Mesothelial cell of epicardium (in vitro differentiated cells): ENCODE measurements at regions not wholly inside any gene's neighbourhood (a gene's known extent, or its start where the extent isn't known, plus 50 kb on each side); places are given as distances from the start of the nearest gene placed in this dataset.

ENCODE experiments used
- DNase-seq, 2 experiments: peaks; one replicate each; pipeline ENCODE4 v3.0.0; 2021; ENCODE audit warnings: low spot score in 2 of 2; ENCODE audit not compliant: unreplicated experiment in 2 of 2
- H3K27ac Mint-ChIP-seq: 2 replicates; pipeline ENCODE4 v1.8.0; 2021; ENCODE audit warnings: mixed read lengths
- H3K27me3 Mint-ChIP-seq: 2 replicates; pipeline ENCODE4 v1.8.0; 2021; ENCODE audit warnings: low read depth, mixed read lengths
- H3K36me3 Mint-ChIP-seq: 2 replicates; pipeline ENCODE4 v1.8.0; 2021; ENCODE audit warnings: mixed read lengths
- H3K4me1 Mint-ChIP-seq: 2 replicates; pipeline ENCODE4 v1.8.0; 2021; ENCODE audit warnings: mixed read lengths
- H3K4me3 Mint-ChIP-seq: 2 replicates; pipeline ENCODE4 v1.8.0; 2021; ENCODE audit warnings: mild to moderate bottlenecking, moderate library complexity, mixed read lengths
- H3K9me3 Mint-ChIP-seq: 2 replicates; pipeline ENCODE4 v1.8.0; 2021; ENCODE audit warnings: mixed read lengths
- TF ChIP-seq, protein P1 (sequence below): fragments of 200-600 bp; sonication (generic); IDR thresholded peaks from one replicate; pipeline ENCODE4 v1.5.0; 2021; ENCODE audit warnings: antibody characterized with exemption; ENCODE audit not compliant: unreplicated experiment

DNA sequence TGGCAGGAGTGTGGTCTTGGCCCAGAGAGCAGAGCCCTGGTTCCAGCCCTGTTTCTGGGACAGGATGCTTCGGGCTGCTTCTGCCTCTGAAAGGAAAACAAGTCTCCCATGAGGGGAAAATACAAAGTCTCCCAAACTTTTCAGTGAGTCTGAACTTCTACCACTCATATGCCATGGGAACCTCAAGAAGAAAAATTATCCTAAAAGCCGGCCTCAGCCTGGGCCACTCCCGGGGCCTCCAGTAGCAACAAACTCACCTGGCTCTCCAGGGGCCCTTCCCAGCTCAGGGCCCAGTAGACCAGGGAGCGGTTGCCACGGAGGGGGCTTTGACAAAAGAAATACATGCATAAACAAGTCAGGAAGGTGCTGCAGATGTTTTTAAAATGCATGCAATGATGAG lies 289.2 kb upstream of the HDAC4 start:
- H3K27me3 Mint-ChIP-seq, result peaks cover 16% of the 10 kb centered on the region
- no peaks in the 10 kb centered on the region for H3K36me3 Mint-ChIP-seq
- no peak overlapping the region for H3K27ac Mint-ChIP-seq
- peaks cover 1% of the 10 kb centered on the region for H3K4me1 Mint-ChIP-seq
- no peaks in the 10 kb centered on the region for H3K9me3 Mint-ChIP-seq
- DNase-seq, result no peak
- no peak overlapping the region for H3K4me3 Mint-ChIP-seq
- TF ChIP-seq, protein P1, sequence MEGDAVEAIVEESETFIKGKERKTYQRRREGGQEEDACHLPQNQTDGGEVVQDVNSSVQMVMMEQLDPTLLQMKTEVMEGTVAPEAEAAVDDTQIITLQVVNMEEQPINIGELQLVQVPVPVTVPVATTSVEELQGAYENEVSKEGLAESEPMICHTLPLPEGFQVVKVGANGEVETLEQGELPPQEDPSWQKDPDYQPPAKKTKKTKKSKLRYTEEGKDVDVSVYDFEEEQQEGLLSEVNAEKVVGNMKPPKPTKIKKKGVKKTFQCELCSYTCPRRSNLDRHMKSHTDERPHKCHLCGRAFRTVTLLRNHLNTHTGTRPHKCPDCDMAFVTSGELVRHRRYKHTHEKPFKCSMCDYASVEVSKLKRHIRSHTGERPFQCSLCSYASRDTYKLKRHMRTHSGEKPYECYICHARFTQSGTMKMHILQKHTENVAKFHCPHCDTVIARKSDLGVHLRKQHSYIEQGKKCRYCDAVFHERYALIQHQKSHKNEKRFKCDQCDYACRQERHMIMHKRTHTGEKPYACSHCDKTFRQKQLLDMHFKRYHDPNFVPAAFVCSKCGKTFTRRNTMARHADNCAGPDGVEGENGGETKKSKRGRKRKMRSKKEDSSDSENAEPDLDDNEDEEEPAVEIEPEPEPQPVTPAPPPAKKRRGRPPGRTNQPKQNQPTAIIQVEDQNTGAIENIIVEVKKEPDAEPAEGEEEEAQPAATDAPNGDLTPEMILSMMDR, result no peak

DNA sequence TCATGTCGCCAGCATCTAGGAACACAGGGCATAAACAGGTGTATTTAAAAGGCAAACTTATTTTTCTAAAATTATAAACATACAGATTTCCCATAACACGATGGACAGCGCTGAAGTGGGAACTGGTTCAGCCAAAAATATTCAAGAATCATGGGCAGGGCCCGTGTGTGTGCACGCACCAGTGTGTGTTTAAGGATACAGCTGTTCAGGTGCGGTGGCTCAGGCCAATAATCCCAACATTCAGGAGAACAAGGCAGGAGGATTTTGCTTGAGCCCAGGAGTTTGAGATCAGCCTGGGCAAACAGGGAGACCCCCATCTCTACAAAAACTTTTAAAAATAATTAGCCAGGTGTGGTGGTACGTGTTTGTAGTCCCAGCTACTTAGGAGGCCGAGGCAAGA lies 288.6 kb upstream of the HDAC4 start:
- H3K36me3 Mint-ChIP-seq, result no peaks in the 10 kb centered on the region
- no peak overlapping the region for H3K27ac Mint-ChIP-seq
- DNase-seq, result no peak
- H3K9me3 Mint-ChIP-seq, result no peaks in the 10 kb centered on the region
- peaks cover 1% of the 10 kb centered on the region for H3K4me1 Mint-ChIP-seq
- H3K4me3 Mint-ChIP-seq, result no peak overlapping the region
- peaks cover 19% of the 10 kb centered on the region for H3K27me3 Mint-ChIP-seq
- TF ChIP-seq, protein P1, result no peak

DNA sequence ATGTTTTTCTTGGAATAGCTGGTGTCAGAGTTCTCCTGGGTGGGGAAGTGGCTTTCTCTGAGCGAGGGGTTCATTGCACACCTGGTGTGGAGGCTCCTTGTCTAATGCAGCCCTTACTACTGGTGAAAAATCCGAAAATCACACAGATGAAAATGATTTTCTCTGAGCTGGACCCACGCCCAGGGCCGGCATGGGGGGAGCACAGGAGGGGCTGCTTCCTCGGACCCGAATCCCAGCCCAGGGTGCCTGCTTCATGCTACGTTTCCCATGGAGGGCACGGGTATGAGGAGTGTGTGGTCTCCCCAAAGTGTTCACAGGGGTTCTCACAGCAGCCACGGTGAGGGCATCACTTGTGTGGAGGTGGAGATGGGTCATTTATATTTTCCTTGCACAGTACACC lies 288.0 kb upstream of the HDAC4 start:
- Mint-ChIP-seq H3K4me1 (peaks cover 1% of the 10 kb centered on the region), H3K4me3 (no peak overlapping the region), H3K27me3 (peaks cover 25% of the 10 kb centered on the region), H3K9me3 (no peaks in the 10 kb centered on the region), H3K27ac (no peak overlapping the region), H3K36me3 (no peaks in the 10 kb centered on the region)
- peak in 1 of 2 experiments; percentile 19 for DNase-seq
- TF ChIP-seq, protein P1, result no peak

DNA sequence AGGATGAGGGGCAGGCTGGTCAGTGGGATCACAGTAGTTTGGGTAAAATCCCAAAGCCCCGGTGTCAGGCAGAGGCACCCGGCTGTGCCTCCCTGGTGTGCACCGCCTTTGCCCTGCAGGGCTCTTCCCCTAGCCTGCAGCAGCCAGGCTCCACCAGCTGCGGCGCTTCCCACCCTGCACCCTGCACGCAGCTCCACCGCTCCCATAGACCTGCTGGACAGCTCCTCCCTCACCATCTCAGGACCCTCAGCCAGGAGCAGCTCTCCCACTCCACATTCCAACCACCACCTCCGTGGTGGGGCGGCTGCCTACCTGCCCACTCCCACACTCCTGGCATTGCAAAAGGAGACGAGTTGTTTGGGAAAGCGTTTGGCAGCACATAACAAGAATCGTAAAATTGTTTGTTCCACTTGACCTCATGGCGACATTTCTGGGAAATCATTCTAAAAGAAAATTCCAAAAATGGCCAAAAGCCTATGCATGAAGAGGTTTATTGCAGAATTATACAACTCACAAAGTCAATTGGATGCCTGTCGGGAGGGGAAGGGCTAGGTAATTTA lies 287.4 kb upstream of the HDAC4 start:
- H3K27me3 Mint-ChIP-seq, result peaks cover 29% of the 10 kb centered on the region
- peak in 1 of 2 experiments; percentile 37 for DNase-seq
- H3K4me3 Mint-ChIP-seq, result no peak overlapping the region
- TF ChIP-seq, protein P1, result no peak
- no peaks in the 10 kb centered on the region for H3K36me3 Mint-ChIP-seq
- H3K27ac Mint-ChIP-seq, result no peak overlapping the region
- peaks cover 1% of the 10 kb centered on the region for H3K4me1 Mint-ChIP-seq
- no peaks in the 10 kb centered on the region for H3K9me3 Mint-ChIP-seq

DNA sequence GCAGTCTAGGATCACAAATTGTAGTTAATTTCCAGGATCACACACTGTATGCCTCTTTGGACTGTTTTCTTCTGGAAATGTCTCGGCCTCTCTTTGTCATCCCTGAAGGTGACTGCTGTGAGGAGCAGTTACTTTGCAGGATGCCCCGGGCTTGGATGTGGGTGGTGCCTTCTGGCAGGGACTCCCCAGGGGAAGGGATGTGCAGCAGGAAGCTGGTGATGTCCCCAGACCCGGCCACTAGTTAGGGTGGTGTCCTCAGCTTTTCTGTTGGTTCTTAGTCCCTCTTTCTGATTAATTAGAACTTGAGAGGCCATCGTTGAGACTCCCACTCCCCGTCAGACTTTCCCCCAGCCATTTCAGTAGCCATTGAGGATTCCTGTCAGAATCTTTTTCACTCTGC lies 286.6 kb upstream of the HDAC4 start:
- H3K27me3 Mint-ChIP-seq, result peaks cover 34% of the 10 kb centered on the region
- H3K27ac Mint-ChIP-seq, result no peak overlapping the region
- peaks cover 7% of the 10 kb centered on the region for H3K9me3 Mint-ChIP-seq
- peaks cover 1% of the 10 kb centered on the region for H3K4me1 Mint-ChIP-seq
- H3K4me3 Mint-ChIP-seq, result no peak overlapping the region
- H3K36me3 Mint-ChIP-seq, result no peaks in the 10 kb centered on the region
- TF ChIP-seq, protein P1, result no peak
- DNase-seq, result peak in 1 of 2 experiments; percentile 37

DNA sequence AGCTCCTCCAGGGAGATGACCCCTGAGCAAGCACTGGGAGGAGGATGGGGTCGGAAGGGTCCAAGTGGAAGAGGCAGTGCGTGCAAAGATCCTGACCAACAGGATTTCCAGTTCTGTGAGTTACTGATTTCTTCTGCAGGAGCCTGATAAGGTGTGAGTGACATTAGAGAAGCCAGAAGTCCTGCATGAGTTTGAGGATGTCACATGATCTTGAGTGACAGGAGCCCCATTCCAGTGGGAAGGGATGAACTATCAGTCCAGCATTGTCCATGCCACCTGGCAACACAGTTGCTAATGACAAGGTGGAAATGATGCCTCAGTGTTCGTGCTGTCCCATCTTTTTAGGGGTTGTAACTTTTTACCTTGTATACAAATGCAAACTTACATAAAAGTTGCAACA lies 285.1 kb upstream of the HDAC4 start:
- no peak overlapping the region for H3K27ac Mint-ChIP-seq
- H3K36me3 Mint-ChIP-seq, result no peaks in the 10 kb centered on the region
- no peak overlapping the region for H3K4me3 Mint-ChIP-seq
- no peak for DNase-seq
- peaks cover 44% of the 10 kb centered on the region for H3K27me3 Mint-ChIP-seq
- TF ChIP-seq, protein P1, result no peak
- H3K9me3 Mint-ChIP-seq, result peaks cover 7% of the 10 kb centered on the region
- peaks cover 1% of the 10 kb centered on the region for H3K4me1 Mint-ChIP-seq
